Ascending aorta (tissue), 2 donors: ENCODE measurements at regions not wholly inside any gene's neighbourhood (a gene's known extent, or its start where the extent isn't known, plus 50 kb on each side); places are given as distances from the start of the nearest gene placed in this dataset.
A peak's percentile ranks its signal among the peaks of the same experiment; 100 is the strongest.

Source experiments
- DNase-seq, 2 donors: peaks; one replicate each; pipeline ENCODE4 v3.0.0-alpha.2; 2019; ENCODE audit warnings: low spot score in 2 of 2
- H3K27ac ChIP-seq, 2 donors: fragments of 200-600 bp; sonication (generic); one replicate each; pipeline ENCODE4 v1.5.1; 2016 to 2017; ENCODE audit warnings: mild to moderate bottlenecking in 1 of 2
- H3K27me3 ChIP-seq: fragments of 200-600 bp; sonication (generic); one replicate; pipeline ENCODE4 v1.5.1; 2017
- H3K36me3 ChIP-seq, 2 donors: fragments of 200-600 bp; sonication (generic); one replicate each; pipeline ENCODE4 v1.5.1; 2016
- H3K4me1 ChIP-seq, 2 donors: fragments of 200-600 bp; sonication (generic); one replicate each; pipeline ENCODE4 v1.5.1; 2016 to 2017; ENCODE audit warnings: mild to moderate bottlenecking in 1 of 2
- H3K4me3 ChIP-seq, 2 donors: fragments of 200-600 bp; sonication (generic); one replicate each; pipeline ENCODE4 v1.5.1; 2016 to 2017; ENCODE audit warnings: mild to moderate bottlenecking in 1 of 2
- H3K9me3 ChIP-seq, 2 donors: fragments of 200-600 bp; sonication (generic); one replicate each; pipeline ENCODE4 v1.5.1; 2016
- intact Hi-C: fragments of 100-400 bp; cut with DNase I; formaldehyde crosslinking; loops from one replicate; pipeline ENCODE4 v1.15.1; 2023
- TF ChIP-seq, protein P1 (sequence below), 3 experiments: fragments of 200-600 bp in 2 of 3; fragments of 450-650 bp in 1 of 3; sonication (generic) in 2 of 3; IDR thresholded peaks; one replicate each; pipeline ENCODE4 v1.5.1; 2016 to 2019; ENCODE audit warnings: antibody characterized with exemption in 3 of 3, mild to moderate bottlenecking in 1 of 3, moderate library complexity in 1 of 3

DNA sequence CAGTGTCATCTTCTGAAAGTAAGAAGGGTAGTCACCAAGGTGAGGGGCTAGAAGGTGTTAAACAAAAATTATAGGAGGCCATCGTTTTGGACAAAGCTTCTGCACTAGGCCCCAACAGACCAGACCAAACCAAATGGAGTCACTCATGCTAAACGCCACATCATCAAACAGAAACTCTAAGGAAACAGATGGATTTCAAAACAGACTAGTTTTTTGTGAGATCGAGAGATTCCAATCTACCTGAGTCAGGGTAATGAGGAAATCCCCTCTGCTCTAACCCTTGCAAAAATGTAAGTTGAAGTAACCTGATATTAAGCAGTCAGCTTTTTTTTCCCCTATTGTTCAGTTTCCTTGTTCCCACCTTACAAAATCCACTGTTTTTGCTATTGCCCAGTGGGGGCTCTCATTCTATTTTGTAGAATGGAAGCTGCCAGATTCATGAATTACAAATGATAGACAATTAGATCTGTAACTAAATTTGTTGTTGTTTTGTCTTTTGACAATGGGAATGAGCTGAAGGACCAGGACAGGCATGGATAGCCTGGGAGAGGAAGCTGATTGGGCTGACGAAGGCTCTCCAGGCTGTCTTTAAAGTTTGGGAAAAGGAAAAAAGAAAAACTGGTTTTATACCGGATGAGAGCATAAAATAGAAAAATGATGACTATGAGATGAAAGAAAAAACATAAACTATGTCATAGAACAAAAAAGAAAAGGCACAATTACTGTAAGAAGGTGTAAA lies 94.7 kb upstream of the ADAMTSL1 start:
- intact Hi-C loops: loop anchor here (5.0 kb wide), 1 partner anchor 122 kb away; no protein-coding TSS in a partner anchor

DNA sequence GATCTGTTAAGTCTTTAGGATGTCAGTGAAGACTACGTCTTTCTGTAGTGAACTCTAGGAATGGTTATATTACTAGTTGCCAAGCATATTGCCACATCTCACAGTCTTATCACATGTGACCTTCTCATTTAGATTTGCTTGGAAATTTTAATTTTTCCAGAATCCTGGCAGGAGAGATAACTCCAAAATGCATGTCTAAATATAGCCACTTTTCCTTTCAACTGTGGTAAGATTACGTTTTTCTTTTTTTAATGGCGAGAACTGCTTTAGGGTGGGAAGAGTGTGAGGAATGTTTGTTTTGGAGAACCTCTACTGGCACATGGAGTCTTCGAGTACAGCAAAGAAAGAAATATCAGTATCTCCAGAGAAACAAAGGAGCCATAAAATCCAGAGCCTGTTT lies 91.7 kb upstream of the ADAMTSL1 start:
- H3K9me3 ChIP-seq: no peaks in the 10 kb centered on the region
- DNase-seq: no peak

More for the DNA sequence above, 94.7 kb upstream of the ADAMTSL1 start:
- Histone ChIP-seq H3K27me3 (no peaks in the 10 kb centered on the region), H3K4me3 (no peak overlapping the region), H3K4me1 (peaks cover 0 to 11% of the 10 kb centered on the region in 2 donors), H3K9me3 (no peaks in the 10 kb centered on the region), H3K36me3 (no peaks in the 10 kb centered on the region), H3K27ac (no peak overlapping the region)
- TF ChIP-seq, protein P1, sequence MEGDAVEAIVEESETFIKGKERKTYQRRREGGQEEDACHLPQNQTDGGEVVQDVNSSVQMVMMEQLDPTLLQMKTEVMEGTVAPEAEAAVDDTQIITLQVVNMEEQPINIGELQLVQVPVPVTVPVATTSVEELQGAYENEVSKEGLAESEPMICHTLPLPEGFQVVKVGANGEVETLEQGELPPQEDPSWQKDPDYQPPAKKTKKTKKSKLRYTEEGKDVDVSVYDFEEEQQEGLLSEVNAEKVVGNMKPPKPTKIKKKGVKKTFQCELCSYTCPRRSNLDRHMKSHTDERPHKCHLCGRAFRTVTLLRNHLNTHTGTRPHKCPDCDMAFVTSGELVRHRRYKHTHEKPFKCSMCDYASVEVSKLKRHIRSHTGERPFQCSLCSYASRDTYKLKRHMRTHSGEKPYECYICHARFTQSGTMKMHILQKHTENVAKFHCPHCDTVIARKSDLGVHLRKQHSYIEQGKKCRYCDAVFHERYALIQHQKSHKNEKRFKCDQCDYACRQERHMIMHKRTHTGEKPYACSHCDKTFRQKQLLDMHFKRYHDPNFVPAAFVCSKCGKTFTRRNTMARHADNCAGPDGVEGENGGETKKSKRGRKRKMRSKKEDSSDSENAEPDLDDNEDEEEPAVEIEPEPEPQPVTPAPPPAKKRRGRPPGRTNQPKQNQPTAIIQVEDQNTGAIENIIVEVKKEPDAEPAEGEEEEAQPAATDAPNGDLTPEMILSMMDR (IDR thresholded peaks at IDR 0.05): no peak
- no peak for DNase-seq

DNA sequence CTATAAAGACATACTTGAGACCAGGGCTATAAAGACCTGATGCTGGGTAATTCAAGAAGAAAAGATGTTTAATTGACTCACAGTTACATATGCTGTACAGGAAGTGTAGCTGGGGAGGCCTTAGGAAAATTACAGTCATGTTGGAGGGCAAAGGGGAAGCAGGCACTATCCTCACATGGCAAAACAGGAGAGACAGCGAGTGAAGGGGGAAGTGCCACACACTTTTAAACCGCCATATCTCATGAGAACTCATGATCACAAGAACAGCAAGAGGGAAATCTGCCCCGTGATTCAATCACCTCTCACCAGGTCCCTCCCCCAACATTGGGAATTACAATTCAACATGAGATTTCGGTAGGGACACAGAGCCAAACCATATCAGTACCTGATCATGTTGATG lies 89.9 kb upstream of the ADAMTSL1 start:
- Histone ChIP-seq H3K27me3 (no peaks in the 10 kb centered on the region), H3K27ac (no peak overlapping the region), H3K4me1 (peaks cover 0 to 16% of the 10 kb centered on the region in 2 donors), H3K36me3 (no peaks in the 10 kb centered on the region), H3K9me3 (no peaks in the 10 kb centered on the region), H3K4me3 (no peak overlapping the region)
- intact Hi-C loops: no loop called here
- TF ChIP-seq, protein P1 (IDR thresholded peaks at IDR 0.05): no peak
- DNase-seq: no peak

More for the DNA sequence above, 91.7 kb upstream of the ADAMTSL1 start:
- TF ChIP-seq, protein P1 (IDR thresholded peaks at IDR 0.05): no peak
- peaks cover 0 to 16% of the 10 kb centered on the region in 2 donors for H3K4me1 ChIP-seq
- H3K4me3 ChIP-seq: peak overlapping the region; percentile 6 to 24
- H3K27ac ChIP-seq: peak overlapping the region; percentile 39 to 57
- intact Hi-C loops: no loop called here
- no peaks in the 10 kb centered on the region for H3K36me3 ChIP-seq
- no peaks in the 10 kb centered on the region for H3K27me3 ChIP-seq

DNA sequence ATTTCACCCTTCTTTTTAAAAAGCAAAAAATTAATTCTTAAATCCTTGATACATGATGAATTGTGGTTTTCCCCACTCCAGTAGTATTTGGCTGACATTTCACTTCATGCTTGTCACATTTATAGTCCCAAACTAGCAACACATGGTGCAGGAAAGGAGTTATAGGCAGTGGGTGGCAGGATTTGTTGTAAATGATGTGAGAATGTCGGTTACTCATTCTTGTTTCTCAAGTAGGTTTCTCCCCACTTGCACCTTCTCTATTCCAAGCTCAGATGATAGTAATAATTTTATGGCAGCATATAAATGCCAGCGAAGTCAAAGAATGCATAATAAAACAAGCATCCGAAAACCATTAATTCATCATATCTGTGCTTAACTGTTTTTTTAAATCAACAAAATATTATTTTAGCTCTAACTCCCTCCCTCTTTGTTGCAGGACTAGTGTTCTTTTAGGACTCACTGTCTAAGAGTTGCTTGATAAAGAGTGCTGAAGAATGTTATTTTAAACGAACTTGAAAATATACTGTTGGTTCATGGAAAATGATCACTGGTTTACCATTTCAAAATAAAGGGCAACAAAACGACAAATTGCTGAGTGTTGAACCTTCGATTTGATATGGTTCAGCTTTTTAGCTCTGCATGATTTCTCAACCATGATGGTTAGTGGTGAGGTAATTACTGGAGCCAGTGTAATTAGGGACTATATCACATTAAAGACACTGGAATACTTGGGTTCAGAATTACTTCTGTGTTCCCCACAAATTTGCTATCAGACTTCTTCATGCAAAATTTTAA lies 88.1 kb upstream of the ADAMTSL1 start:
- H3K27me3 ChIP-seq: no peaks in the 10 kb centered on the region
- H3K27ac ChIP-seq: no peak overlapping the region
- H3K4me1 ChIP-seq: peaks cover 0 to 16% of the 10 kb centered on the region in 2 donors
- intact Hi-C loops: no loop called here
- no peaks in the 10 kb centered on the region for H3K36me3 ChIP-seq
- no peaks in the 10 kb centered on the region for H3K9me3 ChIP-seq
- TF ChIP-seq, protein P1 (IDR thresholded peaks at IDR 0.05): no peak
- no peak overlapping the region for H3K4me3 ChIP-seq
- no peak for DNase-seq

DNA sequence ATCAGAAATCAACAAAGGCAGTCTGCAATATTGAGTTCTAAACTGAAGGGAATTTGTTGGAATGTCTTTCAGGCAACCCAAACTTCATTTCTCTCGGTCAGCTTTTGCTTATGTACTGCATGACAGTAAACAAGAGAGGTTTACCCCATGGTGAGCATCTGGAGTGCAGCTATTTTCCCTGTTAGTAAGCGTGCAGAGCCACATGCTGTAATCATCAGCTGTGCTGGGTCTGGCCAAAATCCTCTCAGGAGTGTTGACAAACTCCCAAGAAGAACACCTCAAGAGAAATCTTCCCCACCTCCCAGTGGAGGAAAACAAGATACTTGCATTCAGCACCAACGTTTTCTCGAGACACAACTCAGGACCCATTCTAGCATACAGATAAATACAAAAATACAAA lies 83.6 kb upstream of the ADAMTSL1 start:
- TF ChIP-seq, protein P1 (IDR thresholded peaks at IDR 0.05): no peak
- no peaks in the 10 kb centered on the region for H3K9me3 ChIP-seq
- H3K27ac ChIP-seq: no peak overlapping the region
- peaks cover 3 to 24% of the 10 kb centered on the region in 2 donors for H3K4me1 ChIP-seq
- no peak overlapping the region for H3K4me3 ChIP-seq
- DNase-seq: no peak
- intact Hi-C loops: no loop called here
- no peaks in the 10 kb centered on the region for H3K36me3 ChIP-seq
- H3K27me3 ChIP-seq: no peaks in the 10 kb centered on the region
